ENCODE measurements at regions not wholly inside any gene's neighbourhood (a gene's known extent, or its start where the extent isn't known, plus 50 kb on each side); places are given as distances from the start of the nearest gene placed in this dataset.

GRCh38 chr5:54667136-54667535 lies 149.6 kb downstream of the SNX18 start:
- Histone ChIP-seq H3K27me3 (no peaks in the 10 kb centered on the region), H3K4me3 (no peak overlapping the region), H3K4me1 (peaks cover 0 to 18% (median 0%) of the 10 kb centered on the region in 4 donors), H3K9me3 (no peaks in the 10 kb centered on the region), H3K27ac (no peak overlapping the region), H3K36me3 (no peaks in the 10 kb centered on the region)
- no peak for ATAC-seq
- intact Hi-C loops (cut with DNase I), result no loop called here
- TF ChIP-seq CTCF (IDR thresholded peaks at IDR 0.05) (no peak), POLR2A (IDR thresholded peaks at IDR 0.05) (no peak)
- DNase-seq, result no peak
- WGBS (ENCODE audit: insufficient coverage, low coverage, low lambda C conversion rate, missing lambda C conversion rate), result 56% methylated on average over 3 of the region's 3 CpGs

GRCh38 chr5:54663866-54664265 lies 146.3 kb downstream of the SNX18 start:
- no peaks in the 10 kb centered on the region for H3K9me3 ChIP-seq
- H3K36me3 ChIP-seq, result no peaks in the 10 kb centered on the region
- TF ChIP-seq CTCF (IDR thresholded peaks at IDR 0.05) (no peak), POLR2A (IDR thresholded peaks at IDR 0.05) (no peak)
- no peak overlapping the region for H3K27ac ChIP-seq
- no peak overlapping the region for H3K4me3 ChIP-seq
- DNase-seq (peak in 1 of 3 donors; percentile 75), ATAC-seq (peak; percentile 77 to 99 (median 92))
- H3K27me3 ChIP-seq, result no peaks in the 10 kb centered on the region
- peaks cover 0 to 7% (median 0%) of the 10 kb centered on the region in 4 donors for H3K4me1 ChIP-seq
- intact Hi-C loops (cut with DNase I), result no loop called here
- 31% methylated on average over 5 of the region's 5 CpGs for WGBS (ENCODE audit: insufficient coverage, low coverage, low lambda C conversion rate, missing lambda C conversion rate)

- intact Hi-C loops (cut with DNase I), result no loop called here
- WGBS (ENCODE audit: insufficient coverage, low coverage, low lambda C conversion rate, missing lambda C conversion rate), result 91% methylated on average over 6 of the region's 6 CpGs
- no peak for DNase-seq
- Histone ChIP-seq H3K4me1 (peaks cover 0 to 7% (median 0%) of the 10 kb centered on the region in 4 donors), H3K4me3 (no peak overlapping the region), H3K27me3 (no peaks in the 10 kb centered on the region), H3K9me3 (no peaks in the 10 kb centered on the region), H3K27ac (no peak overlapping the region), H3K36me3 (no peaks in the 10 kb centered on the region)
- ATAC-seq, result no peak
- TF ChIP-seq POLR2A (IDR thresholded peaks at IDR 0.05) (no peak), CTCF (IDR thresholded peaks at IDR 0.05) (no peak)
These were observed 143.6 kb downstream of the SNX18 start for GRCh38 chr5:54661111-54661510.

GRCh38 chr5:54659700-54660131 lies 142.2 kb downstream of the SNX18 start:
- WGBS (ENCODE audit: insufficient coverage, low coverage, low lambda C conversion rate, missing lambda C conversion rate), result 73% methylated on average over 3 of the region's 5 CpGs
- DNase-seq (no peak), ATAC-seq (no peak)
- Histone ChIP-seq H3K9me3 (no peaks in the 10 kb centered on the region), H3K36me3 (no peaks in the 10 kb centered on the region), H3K27ac (no peak overlapping the region), H3K4me1 (peaks cover 0 to 7% (median 0%) of the 10 kb centered on the region in 4 donors), H3K27me3 (no peaks in the 10 kb centered on the region), H3K4me3 (no peak overlapping the region)
- intact Hi-C loops (cut with DNase I), result no loop called here
- TF ChIP-seq POLR2A (IDR thresholded peaks at IDR 0.05) (no peak), CTCF (IDR thresholded peaks at IDR 0.05) (no peak)

- H3K9me3 ChIP-seq, result no peaks in the 10 kb centered on the region
- H3K4me1 ChIP-seq, result no peaks in the 10 kb centered on the region
- H3K27me3 ChIP-seq, result no peaks in the 10 kb centered on the region
- H3K27ac ChIP-seq, result no peak overlapping the region
- 89% methylated on average over 3 of the region's 3 CpGs for WGBS (ENCODE audit: insufficient coverage, low coverage, low lambda C conversion rate, missing lambda C conversion rate)
- ATAC-seq (no peak), DNase-seq (no peak)
- TF ChIP-seq CTCF (IDR thresholded peaks at IDR 0.05) (no peak), POLR2A (IDR thresholded peaks at IDR 0.05) (no peak)
- H3K36me3 ChIP-seq, result no peaks in the 10 kb centered on the region
- no peak overlapping the region for H3K4me3 ChIP-seq
- intact Hi-C loops (cut with DNase I), result no loop called here
These were observed 140.5 kb downstream of the SNX18 start for GRCh38 chr5:54658010-54658409.

Data from right lobe of liver (tissue), 6 donors.